Thyroid gland (tissue), 4 donors: ENCODE measurements at regions not wholly inside any gene's neighbourhood (a gene's known extent, or its start where the extent isn't known, plus 50 kb on each side); places are given as distances from the start of the nearest gene placed in this dataset.

Source experiments
- DNase-seq, 2 donors: peaks; one replicate each; pipeline ENCODE4 v3.0.0-alpha.2; 2019
- H3K27ac ChIP-seq, 3 donors: fragments of 200-600 bp; sonication (generic); 1 replicate in 2 of 3; 2 replicates in 1 of 3; pipeline ENCODE4 v1.5.1; 2016 to 2019; ENCODE audit warnings: mild to moderate bottlenecking in 1 of 3, moderate library complexity in 1 of 3
- H3K27me3 ChIP-seq: fragments of 200-600 bp; sonication (generic); one replicate; pipeline ENCODE4 v1.5.1; 2019
- H3K36me3 ChIP-seq, 2 donors: fragments of 200-600 bp; sonication (generic); one replicate each; pipeline ENCODE4 v1.5.1; 2016 to 2019
- H3K4me1 ChIP-seq, 2 donors: fragments of 200-600 bp; sonication (generic); one replicate each; pipeline ENCODE4 v1.5.1; 2017 to 2019
- H3K4me3 ChIP-seq, 3 donors: fragments of 200-600 bp; sonication (generic); replicated peaks in 1 of 3; 1 replicate in 2 of 3; 2 replicates in 1 of 3; pipeline ENCODE4 v1.5.1; 2016; ENCODE audit warnings: mild to moderate bottlenecking in 1 of 3
- H3K9me3 ChIP-seq: fragments of 200-600 bp; sonication (generic); one replicate; pipeline ENCODE4 v1.5.1; 2017
- POLR2A ChIP-seq, 2 donors: fragments of 450-650 bp; IDR thresholded peaks; one replicate each; pipeline ENCODE4 v1.6.1; 2017; ENCODE audit warnings: antibody characterized with exemption in 2 of 2, mild to moderate bottlenecking in 2 of 2, moderate library complexity in 1 of 2
- WGBS, 2 donors: methylation state at CpG; one replicate each; pipeline ENCODE4 v1.1.5; 2017; 5-methylcytosine and 5-hydroxymethylcytosine counted together
- intact Hi-C: fragments of 100-400 bp; cut with DNase I; formaldehyde crosslinking; loops from one replicate; pipeline ENCODE4 v1.15.1; 2023
- TF ChIP-seq, protein P1 (sequence below), 6 experiments: fragments of 200-600 bp in 3 of 6; fragments of 450-650 bp in 3 of 6; sonication (generic) in 3 of 6; IDR thresholded peaks; one replicate each; pipeline ENCODE4 v1.5.1; 2016 to 2019; ENCODE audit warnings: antibody characterized with exemption in 6 of 6, mild to moderate bottlenecking in 2 of 6, inconsistent platforms in 1 of 6, moderate library complexity in 1 of 6

DNA sequence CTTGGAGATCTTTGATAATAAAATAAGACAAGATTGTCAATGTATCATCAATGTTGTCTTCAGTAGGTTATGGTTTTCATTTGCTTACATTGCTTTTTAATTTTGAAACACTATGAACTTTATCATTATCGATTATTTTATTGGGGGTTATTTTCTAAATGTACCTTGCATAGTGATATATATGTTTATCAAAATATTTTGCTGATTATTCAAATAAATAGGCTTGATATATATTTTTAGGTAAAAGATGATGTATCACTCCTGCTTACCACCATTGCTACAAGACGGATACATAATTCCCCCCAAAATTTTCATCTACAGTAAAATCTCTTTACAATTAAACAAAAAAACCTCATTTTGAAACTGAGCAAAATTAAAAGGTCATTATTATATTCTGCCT is 293.8 kb downstream of the SUCLG1 start:
- H3K27ac ChIP-seq: no peak overlapping the region
- H3K4me3 ChIP-seq: no peak overlapping the region
- TF ChIP-seq, protein P1, sequence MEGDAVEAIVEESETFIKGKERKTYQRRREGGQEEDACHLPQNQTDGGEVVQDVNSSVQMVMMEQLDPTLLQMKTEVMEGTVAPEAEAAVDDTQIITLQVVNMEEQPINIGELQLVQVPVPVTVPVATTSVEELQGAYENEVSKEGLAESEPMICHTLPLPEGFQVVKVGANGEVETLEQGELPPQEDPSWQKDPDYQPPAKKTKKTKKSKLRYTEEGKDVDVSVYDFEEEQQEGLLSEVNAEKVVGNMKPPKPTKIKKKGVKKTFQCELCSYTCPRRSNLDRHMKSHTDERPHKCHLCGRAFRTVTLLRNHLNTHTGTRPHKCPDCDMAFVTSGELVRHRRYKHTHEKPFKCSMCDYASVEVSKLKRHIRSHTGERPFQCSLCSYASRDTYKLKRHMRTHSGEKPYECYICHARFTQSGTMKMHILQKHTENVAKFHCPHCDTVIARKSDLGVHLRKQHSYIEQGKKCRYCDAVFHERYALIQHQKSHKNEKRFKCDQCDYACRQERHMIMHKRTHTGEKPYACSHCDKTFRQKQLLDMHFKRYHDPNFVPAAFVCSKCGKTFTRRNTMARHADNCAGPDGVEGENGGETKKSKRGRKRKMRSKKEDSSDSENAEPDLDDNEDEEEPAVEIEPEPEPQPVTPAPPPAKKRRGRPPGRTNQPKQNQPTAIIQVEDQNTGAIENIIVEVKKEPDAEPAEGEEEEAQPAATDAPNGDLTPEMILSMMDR (IDR thresholded peaks at IDR 0.05): no peak
- TF ChIP-seq POLR2A (IDR thresholded peaks at IDR 0.05): no peak
- H3K36me3 ChIP-seq: no peaks in the 10 kb centered on the region
- no peaks in the 10 kb centered on the region for H3K4me1 ChIP-seq
- WGBS, 2 donors: 88 to 90% methylated on average over 2 of the region's 2 CpGs
- no peaks in the 10 kb centered on the region for H3K27me3 ChIP-seq
- DNase-seq: no peak
- H3K9me3 ChIP-seq: no peaks in the 10 kb centered on the region
- intact Hi-C loops: no loop called here

DNA sequence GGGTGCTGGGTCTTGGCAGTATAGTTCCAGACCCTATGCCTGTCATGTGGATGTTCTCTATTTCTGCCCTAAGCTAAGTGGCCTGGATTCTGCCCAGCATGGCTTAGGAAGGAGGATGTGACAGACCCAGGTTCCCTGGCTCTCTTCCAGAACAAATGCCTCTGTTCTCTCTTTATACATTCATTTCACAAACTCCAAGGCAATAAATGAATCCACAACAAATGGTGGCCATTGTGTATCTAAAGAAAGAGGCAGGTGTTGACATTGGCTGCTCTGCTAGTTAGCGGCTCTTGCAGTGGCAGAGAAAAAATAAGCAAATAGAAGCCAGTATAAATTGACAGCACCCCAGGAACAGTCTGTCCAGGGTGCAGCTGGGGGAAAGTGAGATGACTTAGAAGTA is 298.6 kb downstream of the SUCLG1 start:
- TF ChIP-seq POLR2A (IDR thresholded peaks at IDR 0.05): no peak
- TF ChIP-seq, protein P1 (IDR thresholded peaks at IDR 0.05): no peak
- Histone ChIP-seq H3K27ac (no peak overlapping the region), H3K9me3 (no peaks in the 10 kb centered on the region), H3K36me3 (no peaks in the 10 kb centered on the region), H3K27me3 (no peaks in the 10 kb centered on the region), H3K4me1 (no peaks in the 10 kb centered on the region), H3K4me3 (no peak overlapping the region)
- DNase-seq: no peak
- 70 to 82% methylated on average over 1 of the region's 1 CpG for WGBS, 2 donors
- intact Hi-C loops: no loop called here

DNA sequence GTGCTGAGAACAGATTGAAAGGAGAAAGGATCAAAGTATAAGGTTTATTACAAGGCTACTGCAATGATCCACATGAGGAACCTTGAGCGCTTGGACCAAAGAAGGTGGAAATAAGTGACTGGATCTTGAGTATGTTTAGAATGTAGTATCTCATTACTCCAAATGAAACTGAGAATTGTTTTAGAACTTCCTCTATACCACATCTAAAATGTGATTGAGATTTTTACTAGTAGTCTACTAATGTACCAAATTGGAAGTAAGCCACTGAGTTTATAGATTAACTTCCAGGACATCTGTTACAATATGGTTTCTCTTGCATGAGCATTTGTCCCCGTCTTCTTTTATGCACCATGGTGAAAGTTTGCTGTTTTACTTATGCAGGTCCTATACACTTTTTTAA is 300.5 kb downstream of the SUCLG1 start:
- H3K4me3 ChIP-seq: no peak overlapping the region
- TF ChIP-seq, protein P1 (IDR thresholded peaks at IDR 0.05): no peak
- TF ChIP-seq POLR2A (IDR thresholded peaks at IDR 0.05): no peak
- H3K27ac ChIP-seq: no peak overlapping the region
- no peaks in the 10 kb centered on the region for H3K27me3 ChIP-seq
- intact Hi-C loops: no loop called here
- no peak for DNase-seq
- no peaks in the 10 kb centered on the region for H3K4me1 ChIP-seq
- no peaks in the 10 kb centered on the region for H3K36me3 ChIP-seq
- WGBS, 2 donors: 87 to 94% methylated on average over 2 of the region's 2 CpGs
- H3K9me3 ChIP-seq: no peaks in the 10 kb centered on the region

DNA sequence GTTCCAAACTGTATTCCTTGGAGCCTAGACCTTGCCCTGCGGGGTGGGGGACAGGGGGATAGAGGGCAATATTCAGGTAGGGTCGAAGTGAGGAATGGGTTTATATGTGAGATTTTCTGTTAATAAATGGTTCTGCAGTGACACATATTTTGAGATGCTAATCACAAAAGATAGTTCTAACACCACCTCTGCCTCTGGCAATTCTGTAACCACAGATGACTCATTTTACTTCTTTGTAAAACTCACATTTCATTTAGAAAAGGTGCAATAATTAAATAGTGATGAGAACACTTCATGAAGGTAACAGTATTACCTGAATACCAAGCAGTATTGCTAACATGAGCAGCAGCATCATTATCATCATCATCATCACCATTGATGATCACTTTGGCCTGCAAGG is 306.6 kb downstream of the SUCLG1 start:
- no peaks in the 10 kb centered on the region for H3K4me1 ChIP-seq
- intact Hi-C loops: no loop called here
- TF ChIP-seq POLR2A (IDR thresholded peaks at IDR 0.05): no peak
- TF ChIP-seq, protein P1 (IDR thresholded peaks at IDR 0.05): no peak
- H3K27me3 ChIP-seq: no peaks in the 10 kb centered on the region
- no peaks in the 10 kb centered on the region for H3K9me3 ChIP-seq
- 74 to 79% methylated on average over 2 of the region's 2 CpGs for WGBS, 2 donors
- H3K27ac ChIP-seq: no peak overlapping the region
- H3K36me3 ChIP-seq: no peaks in the 10 kb centered on the region
- DNase-seq: no peak
- no peak overlapping the region for H3K4me3 ChIP-seq

DNA sequence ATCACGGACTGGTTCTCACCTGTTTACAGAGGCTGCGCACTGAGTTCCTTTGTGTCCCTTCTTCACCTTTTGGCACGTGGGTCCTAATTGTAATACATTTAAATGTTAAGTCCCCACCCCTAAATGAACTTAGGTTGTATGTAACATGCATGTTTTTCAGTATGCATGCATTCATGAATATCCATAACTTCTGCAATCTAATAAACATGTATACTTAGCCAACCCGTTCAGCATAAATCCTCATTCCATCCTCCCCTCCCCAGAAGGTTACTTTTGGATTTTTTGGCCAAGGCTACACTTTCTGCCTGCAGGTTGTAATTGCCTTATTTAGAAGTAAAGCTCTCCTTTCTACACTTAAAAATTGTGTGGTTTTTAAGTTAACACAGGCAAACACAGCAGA is 314.7 kb downstream of the SUCLG1 start:
- intact Hi-C loops: no loop called here
- TF ChIP-seq, protein P1 (IDR thresholded peaks at IDR 0.05): no peak
- no peak for TF ChIP-seq POLR2A (IDR thresholded peaks at IDR 0.05)
- no peak for DNase-seq
- Histone ChIP-seq H3K9me3 (no peaks in the 10 kb centered on the region), H3K36me3 (no peaks in the 10 kb centered on the region), H3K4me1 (no peaks in the 10 kb centered on the region), H3K27me3 (no peaks in the 10 kb centered on the region), H3K4me3 (no peak overlapping the region), H3K27ac (no peak overlapping the region)
- WGBS, 2 donors: 82 to 91% methylated on average over 4 of the region's 4 CpGs
